ENCODE measurements at regions not wholly inside any gene's neighbourhood (a gene's known extent, or its start where the extent isn't known, plus 50 kb on each side); places are given as distances from the start of the nearest gene placed in this dataset.

- TF ChIP-seq CTCF (IDR thresholded peaks at IDR 0.05 in 8 of 11, conservative IDR thresholded peaks at IDR 0.05 in 3 of 11), result no peak
- TF ChIP-seq POLR2A (IDR thresholded peaks at IDR 0.05), result no peak
Observed at GRCh38 chr13:28558567-28558966, 63.6 kb upstream of the FLT1 start.

Data from spleen (tissue), 7 donors.